ENCODE measurements at regions not wholly inside any gene's neighbourhood (a gene's known extent, or its start where the extent isn't known, plus 50 kb on each side); places are given as distances from the start of the nearest gene placed in this dataset.

- TF ChIP-seq CTCF (conservative IDR thresholded peaks at IDR 0.05 in 1 of 2, IDR thresholded peaks at IDR 0.05 in 1 of 2; ENCODE audit: low read depth in 1 of 2, low read length in 2 of 2): no peak
- TF ChIP-seq EZH2 (IDR thresholded peaks at IDR 0.05; ENCODE audit: low read length, missing control alignments): no peak
Measured at GRCh38 chr9:129411501-129412175, 209.3 kb downstream of the C9orf50 start.

All from fibroblast of lung (primary cell).